PC-9 (cell line): ENCODE measurements at regions not wholly inside any gene's neighbourhood (a gene's known extent, or its start where the extent isn't known, plus 50 kb on each side); places are given as distances from the start of the nearest gene placed in this dataset.

Source experiments
- BruUV-seq: library from RNA; stranded (reverse); fragments of 400-500 nt; replicated peaks from 2 replicates; lab custom pipeline; 2021; lab: Mats Ljungman, UMichigan
- CTCF ChIA-PET: fragments of 300-600 bp; sonication (Branson Sonifier 250); formaldehyde crosslinking; loops from one replicate; lab custom pipeline; 2022; ENCODE audit warnings: antibody characterized with exemption; lab: Charles Lee
- POLR2A ChIA-PET: fragments of 300-600 bp; sonication (Branson Sonifier 250); formaldehyde crosslinking; loops from one replicate; lab custom pipeline; 2022; ENCODE audit warnings: antibody characterized with exemption; ENCODE audit not compliant: unreplicated experiment; lab: Charles Lee
- DNase-seq, 2 experiments: peaks; one replicate each; pipeline versions ENCODE4 v3.0.0 to v3.0.0-alpha.2; 2015 to 2022; ENCODE audit warnings: mixed read lengths in 1 of 2
- H2AFZ ChIP-seq: fragments of 200-600 bp; sonication (generic); 2 replicates; pipeline ENCODE4 v1.8.1; 2017; ENCODE audit warnings: antibody characterized with exemption
- H3F3A ChIP-seq: fragments of 200-600 bp; sonication (generic); 2 replicates; pipeline ENCODE4 v1.8.1; 2017; ENCODE audit warnings: antibody characterized with exemption, mild to moderate bottlenecking, low read depth; ENCODE audit not compliant: insufficient read depth
- H3K27ac ChIP-seq: fragments of 200-600 bp; sonication (generic); 2 replicates; pipeline ENCODE4 v1.6.1; 2016; ENCODE audit warnings: mixed run types
- H3K27me3 ChIP-seq: fragments of 200-600 bp; sonication (generic); 2 replicates; pipeline ENCODE4 v1.6.1; 2016; ENCODE audit warnings: low read depth, mixed run types; ENCODE audit not compliant: insufficient read depth
- H3K36me3 ChIP-seq: fragments of 200-600 bp; sonication (generic); 2 replicates; pipeline ENCODE4 v1.6.1; 2016; ENCODE audit warnings: low read depth, mixed run types
- H3K4me1 ChIP-seq: fragments of 200-600 bp; sonication (generic); replicated peaks from 2 replicates; pipeline ENCODE4 v1.6.1; 2016; ENCODE audit warnings: mixed run types; ENCODE audit not compliant: insufficient read depth
- H3K4me2 ChIP-seq: fragments of 200-600 bp; sonication (generic); 2 replicates; pipeline ENCODE4 v1.6.1; 2017; ENCODE audit warnings: mixed run types
- H3K4me3 ChIP-seq: fragments of 200-600 bp; sonication (generic); 2 replicates; pipeline ENCODE4 v1.6.1; 2016; ENCODE audit warnings: mixed run types
- H3K79me2 ChIP-seq: fragments of 200-600 bp; sonication (generic); 2 replicates; pipeline ENCODE4 v1.6.1; 2017; ENCODE audit warnings: low read depth, mixed run types
- H3K9me2 ChIP-seq: fragments of 200-600 bp; sonication (generic); 2 replicates; pipeline ENCODE4 v1.8.1; 2017; ENCODE audit warnings: mild to moderate bottlenecking; ENCODE audit not compliant: insufficient read depth
- H3K9me3 ChIP-seq: fragments of 200-600 bp; sonication (generic); 2 replicates; pipeline ENCODE4 v1.8.1; 2016; ENCODE audit warnings: low read depth; ENCODE audit not compliant: insufficient read depth
- H4K20me1 ChIP-seq: fragments of 200-600 bp; sonication (generic); 2 replicates; pipeline ENCODE4 v1.8.1; 2017; ENCODE audit not compliant: insufficient read depth
- CTCF ChIP-seq: fragments of 200-600 bp; sonication (generic); conservative IDR thresholded peaks from 2 replicates; pipeline ENCODE4 v1.6.1; 2017; ENCODE audit warnings: mixed run types, antibody characterized with exemption, mild to moderate bottlenecking, moderate library complexity
- EZH2 ChIP-seq: fragments of 200-600 bp; sonication (generic); IDR thresholded peaks from 2 replicates; pipeline ENCODE4 v1.8.0; 2017; ENCODE audit warnings: antibody characterized with exemption, low read depth
- intact Hi-C: fragments of 100-400 bp; cut with micrococcal nuclease; formaldehyde crosslinking; loops from one replicate; pipeline ENCODE4 v1.10.0; 2022; ENCODE audit not compliant: unreplicated experiment

- intact Hi-C loops, result no loop called here
- CTCF ChIA-PET, result no interaction called here
- Histone ChIP-seq H3K79me2 (no peaks in the 10 kb centered on the region), H3F3A (no peaks in the 10 kb centered on the region), H4K20me1 (no peaks in the 10 kb centered on the region), H3K4me1 (no peaks in the 10 kb centered on the region), H3K27me3 (peaks cover 35% of the 10 kb centered on the region), H3K4me2 (no peak overlapping the region), H3K36me3 (no peaks in the 10 kb centered on the region), H3K9me2 (no peaks in the 10 kb centered on the region), H3K9me3 (no peaks in the 10 kb centered on the region), H2AFZ (no peak overlapping the region), H3K4me3 (no peak overlapping the region), H3K27ac (no peak overlapping the region)
- no TSS peak for BruUV-seq
- DNase-seq, result no peak
- no peak for TF ChIP-seq CTCF
- no peak for TF ChIP-seq EZH2
- POLR2A ChIA-PET, result no interaction called here
Measured at GRCh38 chr2:204042401-204042800, 105.8 kb downstream of the ICOS start.

GRCh38 chr2:204046145-204046544 is 109.6 kb downstream of the ICOS start:
- BruUV-seq, result no TSS peak
- no peak for DNase-seq
- Histone ChIP-seq H3K27me3 (peaks cover 30% of the 10 kb centered on the region), H3K4me2 (no peak overlapping the region), H3K4me3 (no peak overlapping the region), H3K79me2 (no peaks in the 10 kb centered on the region), H3K9me3 (no peaks in the 10 kb centered on the region), H3K4me1 (no peaks in the 10 kb centered on the region), H3K27ac (no peak overlapping the region), H3K36me3 (no peaks in the 10 kb centered on the region), H3K9me2 (no peaks in the 10 kb centered on the region), H3F3A (no peaks in the 10 kb centered on the region), H2AFZ (no peak overlapping the region), H4K20me1 (no peaks in the 10 kb centered on the region)
- intact Hi-C loops, result no loop called here
- TF ChIP-seq CTCF, result no peak
- TF ChIP-seq EZH2, result no peak
- POLR2A ChIA-PET, result no interaction called here
- CTCF ChIA-PET, result no interaction called here

- BruUV-seq, result no TSS peak
- H3K36me3 ChIP-seq, result no peaks in the 10 kb centered on the region
- no peak overlapping the region for H3K27ac ChIP-seq
- intact Hi-C loops, result no loop called here
- H3F3A ChIP-seq, result no peaks in the 10 kb centered on the region
- H3K27me3 ChIP-seq, result peaks cover 34% of the 10 kb centered on the region
- H3K9me3 ChIP-seq, result no peaks in the 10 kb centered on the region
- H3K4me2 ChIP-seq, result no peak overlapping the region
- POLR2A ChIA-PET, result no interaction called here
- DNase-seq, result no peak
- H3K4me3 ChIP-seq, result no peak overlapping the region
- CTCF ChIA-PET, result no interaction called here
- TF ChIP-seq CTCF (no peak), EZH2 (no peak)
- H3K79me2 ChIP-seq, result no peaks in the 10 kb centered on the region
- no peaks in the 10 kb centered on the region for H4K20me1 ChIP-seq
- no peak overlapping the region for H2AFZ ChIP-seq
- H3K4me1 ChIP-seq, result no peaks in the 10 kb centered on the region
- H3K9me2 ChIP-seq, result no peaks in the 10 kb centered on the region
Measured at GRCh38 chr2:204049635-204050034, 113.1 kb downstream of the ICOS start.
